Uterus (tissue), 3 donors: ENCODE measurements at regions not wholly inside any gene's neighbourhood (a gene's known extent, or its start where the extent isn't known, plus 50 kb on each side); places are given as distances from the start of the nearest gene placed in this dataset.

Experiments
- DNase-seq, 2 donors: peaks; one replicate each; pipeline ENCODE4 v3.0.0-alpha.2; 2019 to 2020
- H3K27ac ChIP-seq, 2 donors: fragments of 200-600 bp; sonication (generic); 1 replicate in 1 of 2; 2 replicates in 1 of 2; pipeline ENCODE4 v1.5.1; 2016 to 2018
- H3K27me3 ChIP-seq, 2 donors: fragments of 200-600 bp; sonication (generic); one replicate each; pipeline ENCODE4 v1.5.1; 2018 to 2019; ENCODE audit warnings: control low read depth in 1 of 2
- H3K36me3 ChIP-seq, 2 donors: fragments of 200-600 bp; sonication (generic); one replicate each; pipeline ENCODE4 v1.5.1; 2019; ENCODE audit warnings: control low read depth in 1 of 2
- H3K4me1 ChIP-seq, 2 donors: fragments of 200-600 bp; sonication (generic); one replicate each; pipeline ENCODE4 v1.5.1; 2018 to 2019; ENCODE audit warnings: control low read depth in 1 of 2
- H3K4me3 ChIP-seq, 2 donors: fragments of 200-600 bp; sonication (generic); 1 replicate in 1 of 2; 2 replicates in 1 of 2; pipeline ENCODE4 v1.5.1; 2018 to 2019; ENCODE audit warnings: mild to moderate bottlenecking in 1 of 2
- H3K9me3 ChIP-seq, 2 donors: fragments of 200-600 bp; sonication (generic); one replicate each; pipeline ENCODE4 v1.5.1; 2019; ENCODE audit warnings: control low read depth in 1 of 2
- POLR2A ChIP-seq, 2 donors: fragments of 450-650 bp; IDR thresholded peaks; one replicate each; pipeline ENCODE4 v1.6.1; 2016; ENCODE audit warnings: antibody characterized with exemption in 2 of 2, mild to moderate bottlenecking in 1 of 2, moderate library complexity in 1 of 2
- intact Hi-C: fragments of 100-400 bp; cut with DNase I; formaldehyde crosslinking; loops from one replicate; pipeline ENCODE4 v1.15.1; 2023; ENCODE audit warnings: low total_unique reads
- TF ChIP-seq, protein P1 (sequence below), 4 experiments: fragments of 200-600 bp in 2 of 4; fragments of 450-650 bp in 2 of 4; sonication (generic) in 2 of 4; IDR thresholded peaks; one replicate each; pipeline ENCODE4 v1.5.1; 2016 to 2019; ENCODE audit warnings: antibody characterized with exemption in 4 of 4, mild to moderate bottlenecking in 2 of 4, moderate library complexity in 1 of 4
- donor health status: DM: yes; HTN: yes; CAD: no.

DNA sequence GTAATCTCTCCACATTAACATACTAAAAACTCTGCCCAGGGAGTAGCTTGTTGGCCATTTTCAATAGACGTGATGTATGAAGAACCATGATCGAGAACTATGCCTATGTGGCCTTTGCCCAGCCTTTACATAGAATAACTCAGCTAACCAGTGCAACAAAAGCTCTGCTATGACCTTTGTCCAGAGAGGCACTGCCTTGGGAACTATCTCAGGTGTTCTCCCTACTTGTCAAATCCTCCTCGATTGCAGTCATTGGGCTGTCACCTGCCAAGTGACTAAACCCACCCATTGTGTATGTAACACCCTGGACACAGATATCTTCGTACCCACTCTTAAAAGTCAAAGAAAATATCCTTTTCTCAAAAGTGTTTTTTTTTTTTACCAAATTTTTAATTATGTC, 610.3 kb upstream of the GALNTL6 start:
- intact Hi-C loops: no loop called here
- H3K4me1 ChIP-seq: no peaks in the 10 kb centered on the region

DNA sequence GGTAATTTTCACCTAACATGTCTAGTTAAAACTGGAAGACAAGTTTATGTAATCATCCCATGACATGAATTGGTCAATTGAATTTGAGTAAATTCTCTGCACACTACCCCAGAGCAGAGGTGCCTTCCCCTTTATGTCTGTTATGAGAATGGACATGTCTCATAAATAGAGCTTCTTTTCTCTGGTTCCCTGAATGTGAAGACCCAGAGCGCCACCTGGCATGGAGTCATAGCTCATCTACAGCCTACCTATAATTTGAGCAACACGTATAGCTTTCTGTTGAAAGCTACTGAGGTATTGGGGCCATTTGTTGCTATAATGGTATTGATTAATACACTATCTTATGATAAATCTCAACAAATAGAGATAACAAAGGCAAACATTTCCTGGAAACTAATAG, 626.5 kb upstream of the GALNTL6 start:
- DNase-seq: no peak
- H3K9me3 ChIP-seq: no peaks in the 10 kb centered on the region
- H3K4me3 ChIP-seq: no peak overlapping the region
- H3K27ac ChIP-seq: no peak overlapping the region
- intact Hi-C loops: no loop called here
- TF ChIP-seq, protein P1, sequence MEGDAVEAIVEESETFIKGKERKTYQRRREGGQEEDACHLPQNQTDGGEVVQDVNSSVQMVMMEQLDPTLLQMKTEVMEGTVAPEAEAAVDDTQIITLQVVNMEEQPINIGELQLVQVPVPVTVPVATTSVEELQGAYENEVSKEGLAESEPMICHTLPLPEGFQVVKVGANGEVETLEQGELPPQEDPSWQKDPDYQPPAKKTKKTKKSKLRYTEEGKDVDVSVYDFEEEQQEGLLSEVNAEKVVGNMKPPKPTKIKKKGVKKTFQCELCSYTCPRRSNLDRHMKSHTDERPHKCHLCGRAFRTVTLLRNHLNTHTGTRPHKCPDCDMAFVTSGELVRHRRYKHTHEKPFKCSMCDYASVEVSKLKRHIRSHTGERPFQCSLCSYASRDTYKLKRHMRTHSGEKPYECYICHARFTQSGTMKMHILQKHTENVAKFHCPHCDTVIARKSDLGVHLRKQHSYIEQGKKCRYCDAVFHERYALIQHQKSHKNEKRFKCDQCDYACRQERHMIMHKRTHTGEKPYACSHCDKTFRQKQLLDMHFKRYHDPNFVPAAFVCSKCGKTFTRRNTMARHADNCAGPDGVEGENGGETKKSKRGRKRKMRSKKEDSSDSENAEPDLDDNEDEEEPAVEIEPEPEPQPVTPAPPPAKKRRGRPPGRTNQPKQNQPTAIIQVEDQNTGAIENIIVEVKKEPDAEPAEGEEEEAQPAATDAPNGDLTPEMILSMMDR (IDR thresholded peaks at IDR 0.05): no peak
- H3K36me3 ChIP-seq: no peaks in the 10 kb centered on the region
- no peaks in the 10 kb centered on the region for H3K27me3 ChIP-seq
- no peaks in the 10 kb centered on the region for H3K4me1 ChIP-seq

More for the DNA sequence above, 610.3 kb upstream of the GALNTL6 start:
- Histone ChIP-seq H3K36me3 (no peaks in the 10 kb centered on the region), H3K27me3 (no peaks in the 10 kb centered on the region), H3K4me3 (no peak overlapping the region), H3K27ac (no peak overlapping the region), H3K9me3 (no peaks in the 10 kb centered on the region)
- no peak for DNase-seq
- TF ChIP-seq, protein P1 (IDR thresholded peaks at IDR 0.05): no peak
- TF ChIP-seq POLR2A (IDR thresholded peaks at IDR 0.05): no peak

DNA sequence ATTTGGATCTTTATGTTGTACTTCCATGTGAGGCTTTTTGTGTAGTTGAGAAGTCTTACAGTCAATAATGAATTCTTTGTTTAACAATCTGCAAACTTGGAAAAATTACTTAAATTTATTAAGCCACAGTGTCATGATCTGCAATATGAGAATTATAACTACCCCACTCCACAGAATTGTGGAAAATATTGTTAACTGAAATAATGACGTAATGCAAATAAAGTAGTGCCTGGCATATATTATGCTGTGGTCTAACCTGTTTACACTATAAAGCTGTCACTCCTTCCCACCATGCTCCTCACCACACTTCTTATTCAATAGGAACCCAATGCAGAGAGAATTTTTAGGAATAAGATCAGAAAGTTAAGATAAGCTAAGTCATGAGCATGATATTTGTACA, 632.1 kb upstream of the GALNTL6 start:
- TF ChIP-seq POLR2A (IDR thresholded peaks at IDR 0.05): no peak
- DNase-seq: no peak
- no peak overlapping the region for H3K27ac ChIP-seq
- H3K9me3 ChIP-seq: no peaks in the 10 kb centered on the region
- H3K27me3 ChIP-seq: no peaks in the 10 kb centered on the region
- intact Hi-C loops: no loop called here
- H3K4me3 ChIP-seq: no peak overlapping the region
- H3K36me3 ChIP-seq: no peaks in the 10 kb centered on the region
- no peaks in the 10 kb centered on the region for H3K4me1 ChIP-seq

DNA sequence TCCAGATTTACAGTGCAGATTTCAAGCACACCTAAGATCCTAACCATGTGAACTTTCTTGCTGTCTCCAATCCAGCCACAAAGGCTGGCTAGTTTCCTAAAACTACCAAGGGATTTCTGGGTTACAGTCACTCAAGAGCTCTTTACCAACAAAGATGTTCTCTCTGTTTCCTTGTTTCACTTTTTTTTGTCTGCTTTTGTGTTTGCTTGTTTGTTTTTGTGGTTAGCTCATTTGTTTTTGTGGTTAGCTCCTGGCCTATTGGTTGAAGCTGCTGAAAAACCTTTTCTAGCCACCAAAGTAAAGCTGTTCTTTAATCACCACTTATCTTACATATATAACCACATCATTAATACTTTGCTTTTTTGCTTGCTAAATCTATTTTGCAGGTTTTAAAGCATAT, 642.5 kb upstream of the GALNTL6 start:
- Histone ChIP-seq H3K4me3 (no peak overlapping the region), H3K4me1 (no peaks in the 10 kb centered on the region), H3K27me3 (no peaks in the 10 kb centered on the region), H3K27ac (no peak overlapping the region), H3K9me3 (no peaks in the 10 kb centered on the region), H3K36me3 (no peaks in the 10 kb centered on the region)
- intact Hi-C loops: no loop called here
- no peak for DNase-seq
- TF ChIP-seq POLR2A (IDR thresholded peaks at IDR 0.05): no peak
- TF ChIP-seq, protein P1 (IDR thresholded peaks at IDR 0.05): no peak

DNA sequence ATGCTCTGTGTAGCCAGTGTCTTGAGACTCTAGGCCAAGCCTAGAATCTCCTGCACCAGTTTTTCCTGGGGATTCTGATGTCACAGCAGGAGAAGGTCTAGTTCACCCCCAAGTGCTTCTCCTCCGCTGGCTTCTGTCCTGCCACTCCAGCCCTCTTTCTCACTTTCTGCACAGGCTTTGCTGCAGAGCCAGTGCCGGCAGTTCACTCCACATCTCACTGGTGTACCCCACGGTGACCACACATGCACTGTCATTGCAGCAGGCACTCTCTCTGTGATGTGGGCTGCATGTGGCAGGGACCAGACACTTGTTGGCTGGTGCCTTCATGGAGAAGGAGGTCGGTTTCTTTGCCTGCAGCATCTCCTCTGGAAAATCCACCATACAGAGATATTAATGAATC, 643.8 kb upstream of the GALNTL6 start:
- no peaks in the 10 kb centered on the region for H3K9me3 ChIP-seq
- H3K4me1 ChIP-seq: no peaks in the 10 kb centered on the region
- DNase-seq: no peak
- no peaks in the 10 kb centered on the region for H3K27me3 ChIP-seq
- H3K27ac ChIP-seq: no peak overlapping the region
- intact Hi-C loops: no loop called here
- H3K4me3 ChIP-seq: no peak overlapping the region
- TF ChIP-seq, protein P1 (IDR thresholded peaks at IDR 0.05): no peak
- TF ChIP-seq POLR2A (IDR thresholded peaks at IDR 0.05): no peak
- H3K36me3 ChIP-seq: no peaks in the 10 kb centered on the region

DNA sequence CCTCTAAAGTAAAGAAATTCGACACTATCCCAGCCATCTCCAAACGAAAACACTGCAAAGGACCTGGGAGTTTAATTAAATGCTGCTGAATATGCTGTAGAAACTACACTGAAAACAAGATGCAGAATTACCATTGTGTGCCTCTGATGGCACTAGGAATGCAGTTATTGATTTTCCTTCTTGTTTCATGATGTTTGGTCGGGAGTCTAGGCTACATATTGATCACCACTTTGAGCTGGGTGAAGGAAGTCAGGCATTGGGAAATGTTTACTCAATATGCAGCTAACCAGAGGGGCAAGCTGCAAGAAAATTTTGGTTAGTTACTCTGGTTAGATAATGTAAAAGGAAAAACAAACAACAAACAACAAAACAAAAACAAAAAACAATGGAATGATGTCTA, 650.7 kb upstream of the GALNTL6 start:
- Histone ChIP-seq H3K4me1 (no peaks in the 10 kb centered on the region), H3K4me3 (no peak overlapping the region), H3K27ac (no peak overlapping the region), H3K27me3 (no peaks in the 10 kb centered on the region), H3K9me3 (no peaks in the 10 kb centered on the region), H3K36me3 (no peaks in the 10 kb centered on the region)
- DNase-seq: no peak
- intact Hi-C loops: no loop called here
- TF ChIP-seq, protein P1 (IDR thresholded peaks at IDR 0.05): no peak
- no peak for TF ChIP-seq POLR2A (IDR thresholded peaks at IDR 0.05)
